Middle frontal gyrus (tissue), 1 donor: ENCODE measurements at regions not wholly inside any gene's neighbourhood (a gene's known extent, or its start where the extent isn't known, plus 50 kb on each side); places are given as distances from the start of the nearest gene placed in this dataset.
"Not testable (repeated sequence)": the region's sequence is repeated elsewhere in the genome, so short reads cannot be mapped to it uniquely, and the experiment has no call there.

Experiments
- DNase-seq: peaks from one replicate; pipeline ENCODE4 v3.0.0-alpha.2; 2015; ENCODE audit warnings: low spot score; ENCODE audit errors: extremely low spot score

DNA sequence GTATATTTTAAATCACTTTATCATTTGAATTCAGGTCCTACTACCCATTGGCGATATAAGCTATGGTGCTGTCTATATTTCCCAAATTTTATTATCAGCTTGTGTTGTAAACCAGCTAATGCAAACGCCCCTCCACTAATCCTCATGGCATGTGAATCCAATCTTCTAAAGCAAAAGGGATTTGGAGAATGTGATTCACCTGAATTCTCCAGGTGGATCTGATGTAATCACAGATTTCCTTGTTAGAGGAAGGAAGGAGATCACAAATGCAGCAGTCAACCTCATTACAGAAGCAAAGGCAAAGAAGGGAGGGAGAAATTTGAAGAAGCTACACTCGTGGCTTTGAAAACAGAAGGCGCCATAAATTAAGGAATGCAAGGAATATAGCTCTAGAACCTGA is 431.1 kb upstream of the CDH19 start:
- DNase-seq = no peak

DNA sequence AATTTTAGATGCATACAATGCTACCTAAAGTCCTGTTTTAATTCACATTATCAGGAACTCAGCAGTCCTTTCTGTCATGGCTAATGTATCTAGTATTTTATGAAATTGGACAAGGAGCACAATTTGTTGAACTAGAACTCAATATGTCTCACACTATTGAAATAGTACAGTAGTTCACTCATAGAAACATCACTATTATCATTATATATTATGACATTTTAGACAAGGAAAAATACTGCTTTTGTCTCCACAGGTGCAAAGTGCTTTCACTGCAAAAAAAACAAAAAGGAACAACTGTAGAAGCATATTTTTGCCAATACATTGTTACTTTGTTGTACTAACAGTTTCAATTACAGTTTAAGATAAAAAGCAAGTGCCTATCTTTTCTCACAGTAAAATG is 419.2 kb upstream of the CDH19 start:
- no peak for DNase-seq

DNA sequence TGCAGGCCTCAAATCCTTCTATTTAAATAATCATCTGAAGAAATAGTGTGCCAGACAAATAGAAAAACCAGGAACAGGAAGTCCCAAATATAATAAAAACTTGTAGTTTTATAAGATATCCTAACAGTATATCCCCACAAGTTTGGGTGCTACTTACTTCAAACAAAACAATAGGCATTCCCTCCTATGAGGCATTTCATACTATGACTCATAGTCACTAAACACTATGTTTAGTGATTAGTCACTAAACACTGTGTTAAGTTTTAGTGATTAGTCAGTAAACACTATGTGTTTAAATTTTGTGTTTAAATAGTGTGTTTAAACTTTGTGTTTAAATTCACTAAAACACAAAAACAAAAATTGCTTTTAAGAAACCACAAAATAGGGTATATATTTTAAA is 407.0 kb upstream of the CDH19 start:
- DNase-seq = no peak

DNA sequence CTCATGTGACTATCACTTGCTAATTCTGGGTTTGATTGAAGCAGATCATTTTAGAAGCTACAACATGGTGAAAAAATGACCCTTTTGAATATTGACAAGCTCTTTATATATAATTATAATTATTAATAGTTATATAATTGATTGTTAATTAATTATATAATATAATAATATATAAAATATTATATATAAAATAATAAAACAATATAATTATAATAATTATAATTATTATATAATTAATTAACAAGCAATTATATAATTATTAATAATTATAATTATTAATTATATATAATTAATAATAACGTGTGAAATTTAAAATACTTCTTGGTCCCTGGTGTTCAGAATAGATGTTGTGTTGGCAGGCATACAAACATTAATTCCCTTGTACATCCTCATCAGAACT is 404.1 kb upstream of the CDH19 start:
- DNase-seq = no peak

DNA sequence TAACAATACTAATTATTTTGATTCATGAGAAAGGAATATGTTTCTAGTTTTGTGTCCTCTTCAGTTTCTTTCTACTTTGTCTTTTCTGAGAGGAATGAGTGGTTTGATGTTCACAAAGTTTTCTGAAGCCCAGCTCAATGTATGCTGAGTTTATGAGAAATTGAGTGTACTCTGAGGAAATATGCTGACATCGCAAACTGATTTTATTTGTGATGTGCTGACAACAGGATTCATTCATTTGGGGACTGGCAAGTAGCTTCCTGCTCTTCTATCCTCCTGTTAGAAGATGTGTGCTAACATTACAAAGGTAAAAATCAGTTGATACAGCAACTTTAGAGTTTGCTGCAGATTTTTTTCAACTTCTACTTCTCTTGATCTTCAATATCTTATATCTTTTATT is 403.2 kb upstream of the CDH19 start:
- no peak for DNase-seq

DNA sequence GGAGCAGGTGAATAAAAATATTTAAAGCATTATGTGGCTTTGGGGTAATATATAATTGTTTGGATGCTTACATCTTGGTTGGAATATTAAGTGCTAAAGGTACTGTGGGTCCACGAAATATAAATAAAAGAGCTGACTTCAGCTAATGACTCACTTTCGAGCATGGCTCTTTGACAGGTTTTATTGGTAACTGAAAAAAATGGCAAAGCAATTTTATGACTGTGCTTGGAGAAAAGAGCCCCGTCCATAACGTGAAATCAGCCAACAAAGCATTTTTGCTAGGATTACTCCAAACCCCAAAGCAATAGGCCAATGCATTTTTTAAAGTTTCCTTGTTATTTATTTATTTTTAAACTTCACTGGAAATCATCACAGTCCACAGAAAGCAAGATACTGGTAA is 397.2 kb upstream of the CDH19 start:
- DNase-seq = no peak

DNA sequence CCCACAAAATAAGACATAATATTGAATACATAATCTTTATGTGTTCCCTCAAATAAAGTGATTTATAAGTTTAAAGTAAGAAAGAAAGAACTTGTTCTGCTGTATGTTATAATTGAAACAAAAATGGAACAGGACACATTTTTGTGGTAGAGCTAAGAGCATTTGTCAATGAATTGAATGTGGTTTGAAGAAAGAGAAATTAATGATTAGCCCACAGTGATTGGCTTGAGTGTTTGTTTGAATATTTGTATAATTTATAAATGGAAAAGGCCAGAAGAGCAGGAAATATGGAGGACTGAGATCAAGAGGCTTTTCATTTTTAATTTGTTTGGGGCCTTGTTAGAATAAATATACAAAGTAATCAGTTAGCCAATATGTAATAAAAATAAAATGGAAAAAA is 395.1 kb upstream of the CDH19 start:
- DNase-seq = no peak

DNA sequence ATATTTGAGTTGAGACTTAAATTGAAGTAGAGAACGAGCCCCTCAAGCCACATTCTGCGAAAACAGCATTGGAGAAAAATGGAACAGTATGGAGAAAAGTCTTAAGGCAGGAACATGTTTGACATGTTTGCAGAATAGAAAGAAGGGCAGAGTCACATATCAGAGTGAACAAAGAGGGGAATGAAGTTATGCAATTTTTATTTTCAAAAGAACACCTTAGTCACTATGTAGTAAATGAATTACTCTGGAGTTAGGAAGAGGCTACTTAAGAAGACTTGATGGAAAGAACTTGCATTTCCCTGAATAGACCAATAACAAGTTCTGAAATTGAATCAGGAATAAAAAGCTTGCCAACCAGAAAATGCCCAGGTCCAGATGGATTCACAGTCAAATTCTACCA is 391.4 kb upstream of the CDH19 start:
- no peak for DNase-seq

DNA sequence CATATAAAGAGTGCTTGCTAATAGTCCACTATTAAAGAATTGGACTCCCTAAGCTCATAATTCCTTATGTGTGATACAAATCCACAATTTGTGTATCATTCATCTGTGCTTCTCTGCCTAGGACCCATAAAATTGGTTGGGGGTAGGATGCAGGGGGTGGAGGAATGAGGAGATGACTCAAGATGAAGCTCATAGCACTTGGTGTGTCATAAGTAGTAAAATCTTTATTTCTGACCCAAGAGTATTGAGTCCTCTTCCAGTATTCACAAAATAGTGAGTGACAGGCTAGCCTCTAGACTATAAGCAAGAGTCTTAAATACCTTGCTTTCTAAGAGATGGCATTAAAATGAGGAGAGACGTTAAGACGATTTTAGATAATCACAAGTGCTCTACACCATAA is 390.9 kb upstream of the CDH19 start:
- no peak for DNase-seq

DNA sequence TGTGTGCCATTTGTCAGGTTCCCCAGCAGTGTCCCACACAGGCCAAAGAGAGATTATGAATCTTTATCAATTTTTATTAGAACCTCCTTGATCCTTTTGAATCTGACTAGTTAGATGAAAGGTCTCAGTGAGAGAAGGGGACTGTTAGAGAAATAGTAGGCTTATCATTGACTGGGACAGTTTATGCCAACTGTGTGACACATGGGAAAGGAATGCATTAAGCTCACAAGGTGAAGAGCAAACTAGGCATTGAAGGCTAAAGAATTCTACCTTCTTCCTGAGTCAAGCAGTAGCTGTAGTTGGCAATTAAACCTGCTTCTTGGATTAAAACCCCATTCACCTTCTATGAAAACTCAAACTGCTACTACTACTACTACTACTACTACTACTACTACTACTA is 389.6 kb upstream of the CDH19 start:
- no peak for DNase-seq

DNA sequence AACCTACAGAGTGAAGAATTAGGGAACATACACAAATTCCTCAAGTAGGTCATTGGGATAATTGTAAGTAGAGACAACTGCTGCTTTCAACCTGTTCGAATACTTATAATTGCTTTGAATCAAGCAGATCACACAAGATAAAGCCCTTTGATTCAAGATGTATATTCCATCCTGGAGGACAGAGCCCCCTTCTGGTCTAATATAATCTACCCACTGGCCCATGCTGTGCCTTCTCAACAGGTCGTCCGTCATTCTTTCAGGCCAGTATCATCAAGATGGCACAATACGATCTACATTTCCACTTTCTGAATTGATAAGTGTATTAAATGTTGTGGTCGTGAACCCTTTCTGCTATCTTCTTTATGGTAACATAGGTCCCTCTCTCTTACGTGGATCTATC is 387.0 kb upstream of the CDH19 start:
- DNase-seq = no peak

DNA sequence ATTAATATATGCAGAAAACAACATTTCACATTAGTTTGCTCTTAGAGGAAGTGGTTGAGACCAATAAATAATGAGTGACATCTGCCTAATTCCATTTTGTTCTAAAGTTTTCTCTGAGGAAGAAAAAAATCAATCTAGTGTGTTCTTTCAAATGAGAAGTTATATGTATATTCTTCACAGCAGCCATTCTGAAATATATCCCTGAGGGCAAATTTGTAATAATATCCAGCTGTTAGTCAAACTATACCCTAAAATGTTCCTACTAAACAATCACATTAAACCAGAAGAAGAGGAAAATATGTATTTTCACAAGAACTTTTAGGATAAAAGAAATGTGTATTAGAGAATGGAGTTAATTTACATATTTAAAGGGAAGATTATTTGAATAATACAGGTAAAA is 375.1 kb upstream of the CDH19 start:
- no peak for DNase-seq

DNA sequence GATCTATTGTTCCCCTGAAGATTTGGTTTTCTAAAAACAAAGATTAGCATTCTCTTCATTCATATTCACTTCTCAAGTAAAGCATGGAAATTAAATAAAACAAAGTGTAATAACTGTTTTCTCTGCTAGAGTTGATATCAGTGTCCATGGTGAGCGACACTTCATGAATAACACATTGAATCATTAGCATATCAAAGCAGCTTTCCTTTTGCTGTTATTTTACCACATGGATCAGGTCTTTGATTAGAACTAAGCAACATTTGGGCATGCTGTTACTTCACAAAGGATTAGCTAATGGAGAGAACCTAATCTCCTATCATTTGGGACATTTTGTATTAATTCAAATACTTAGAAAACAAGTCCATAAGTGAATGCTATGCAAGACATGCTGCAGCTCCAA is 368.8 kb upstream of the CDH19 start:
- no peak for DNase-seq

DNA sequence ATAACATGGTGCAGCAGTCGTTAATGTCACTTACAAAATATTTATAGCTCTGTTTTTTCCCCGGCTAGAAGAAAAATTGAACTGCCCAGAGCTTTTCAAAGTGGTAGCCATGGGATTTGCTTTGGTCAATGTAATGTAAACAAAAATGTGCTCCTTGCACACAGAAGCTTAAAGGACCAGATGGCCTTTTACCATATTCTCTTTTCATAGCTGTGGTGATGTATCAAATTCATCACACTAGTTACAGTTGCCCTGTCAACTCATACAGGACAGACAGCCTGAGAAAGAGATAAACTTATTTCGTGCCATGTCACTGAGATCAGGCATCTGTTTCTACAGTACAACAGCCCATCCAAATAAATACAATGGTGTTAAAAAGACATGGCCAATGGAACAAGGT is 368.1 kb upstream of the CDH19 start:
- no peak for DNase-seq

DNA sequence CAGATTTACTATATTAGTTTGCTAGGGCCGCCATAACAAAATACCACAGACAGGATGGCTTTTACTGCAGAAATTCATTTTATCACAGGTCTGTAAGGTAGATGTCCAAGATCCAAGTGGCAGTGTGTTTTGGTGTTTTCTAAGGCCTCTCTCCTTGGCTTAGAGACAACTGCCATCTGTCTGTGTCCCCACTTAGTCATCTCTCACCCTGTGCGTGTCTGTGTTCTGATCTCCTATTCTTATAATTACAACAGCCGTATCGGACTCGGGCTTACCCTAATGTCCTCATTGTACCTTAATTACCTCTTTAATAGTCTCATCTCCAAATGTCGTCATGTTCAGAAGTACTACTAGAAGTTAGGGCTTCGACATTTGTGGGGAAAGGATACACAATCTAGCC is 362.3 kb upstream of the CDH19 start:
- DNase-seq = no peak

DNA sequence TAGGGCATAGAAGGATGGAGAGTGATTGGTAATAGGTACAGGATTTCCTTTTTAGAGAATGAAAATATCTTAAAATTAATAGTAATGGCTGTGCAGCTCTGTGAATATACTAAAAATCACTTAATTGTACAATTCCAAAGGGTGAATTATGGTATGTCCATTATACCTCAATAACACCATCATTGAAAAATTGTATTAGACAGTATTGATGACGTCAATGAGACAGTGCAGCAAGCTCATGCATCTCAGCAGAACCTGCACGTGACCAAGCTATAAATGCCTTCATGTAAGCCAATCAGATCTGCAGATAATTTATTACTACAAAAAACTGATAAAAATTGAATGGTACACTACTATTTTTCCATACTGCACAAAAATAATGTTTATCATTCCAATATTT is 354.4 kb upstream of the CDH19 start:
- DNase-seq = no peak

DNA sequence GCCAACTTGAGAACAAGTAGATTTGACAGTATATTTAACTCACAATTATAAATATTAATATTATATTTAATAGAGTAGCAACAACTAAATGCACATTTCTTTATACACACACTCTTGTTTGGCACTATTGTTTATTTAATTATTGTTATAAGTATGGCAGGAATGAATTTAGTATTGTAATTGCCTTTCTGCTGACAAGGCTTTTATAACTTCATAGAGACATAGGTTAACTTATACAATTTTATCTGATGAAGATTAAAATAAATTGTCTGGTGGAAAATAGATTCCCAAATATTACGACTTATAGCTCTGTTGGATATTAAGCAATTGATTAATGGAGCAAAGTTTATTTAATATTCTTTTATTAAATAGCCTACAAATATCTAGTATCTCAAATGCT is 347.9 kb upstream of the CDH19 start:
- DNase-seq = no peak

DNA sequence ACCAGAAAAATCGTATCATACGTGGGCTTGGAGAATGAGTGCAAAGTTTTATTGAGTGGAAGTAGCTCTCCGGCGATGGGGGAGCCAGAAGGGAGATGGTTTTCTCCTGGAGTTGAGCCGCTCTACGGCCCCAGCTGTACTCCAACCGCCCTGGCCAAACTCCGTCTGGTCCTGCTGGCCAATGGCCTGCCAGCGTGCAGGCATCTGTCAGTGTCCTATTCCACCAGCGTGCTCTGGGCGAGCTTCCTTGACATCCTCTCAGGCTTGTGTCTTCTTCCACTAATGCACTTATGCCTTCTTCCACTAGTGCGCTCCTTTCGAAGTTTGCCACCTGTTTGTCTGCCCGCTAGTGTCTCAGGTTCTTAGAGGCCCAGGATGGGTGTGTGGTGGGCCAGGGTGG is 345.5 kb upstream of the CDH19 start:
- DNase-seq = no peak

DNA sequence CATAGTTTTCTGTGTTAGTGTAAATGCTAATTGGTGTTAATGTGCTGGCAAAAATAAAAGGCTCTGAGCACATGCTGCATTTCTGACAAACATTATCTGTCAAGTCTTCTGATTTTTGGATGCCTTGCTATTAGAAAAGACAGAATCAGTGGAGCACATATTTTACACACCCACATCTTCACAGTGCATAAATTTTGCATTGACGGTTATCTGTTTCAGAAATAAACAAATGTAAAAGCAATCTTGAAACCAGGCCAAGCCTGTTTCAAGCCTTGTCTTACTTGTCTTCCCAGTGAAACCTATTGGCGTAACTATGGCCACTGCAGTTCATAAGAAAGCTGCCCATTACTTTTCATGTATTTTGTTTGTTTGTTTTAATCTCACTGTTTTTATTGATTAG is 333.7 kb upstream of the CDH19 start:
- DNase-seq = no peak

DNA sequence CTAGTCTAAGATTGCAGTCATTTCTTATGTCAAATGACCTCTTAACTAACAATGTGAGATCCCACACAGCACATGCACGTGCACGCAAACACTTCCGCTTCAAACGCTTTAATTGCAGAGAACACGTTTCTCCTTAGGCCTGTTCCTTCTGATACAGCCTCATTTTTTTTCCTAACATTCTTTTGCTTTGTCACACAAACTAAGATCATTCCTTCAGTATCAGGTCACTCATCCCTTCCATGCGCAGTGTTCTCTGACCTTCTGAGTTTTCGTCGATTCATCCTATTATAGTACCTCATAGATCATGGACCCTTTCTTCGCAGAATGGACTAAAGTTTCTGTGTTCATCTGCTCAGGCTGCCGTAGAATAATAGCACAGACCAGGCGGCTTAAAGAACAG is 327.1 kb upstream of the CDH19 start:
- no peak for DNase-seq

DNA sequence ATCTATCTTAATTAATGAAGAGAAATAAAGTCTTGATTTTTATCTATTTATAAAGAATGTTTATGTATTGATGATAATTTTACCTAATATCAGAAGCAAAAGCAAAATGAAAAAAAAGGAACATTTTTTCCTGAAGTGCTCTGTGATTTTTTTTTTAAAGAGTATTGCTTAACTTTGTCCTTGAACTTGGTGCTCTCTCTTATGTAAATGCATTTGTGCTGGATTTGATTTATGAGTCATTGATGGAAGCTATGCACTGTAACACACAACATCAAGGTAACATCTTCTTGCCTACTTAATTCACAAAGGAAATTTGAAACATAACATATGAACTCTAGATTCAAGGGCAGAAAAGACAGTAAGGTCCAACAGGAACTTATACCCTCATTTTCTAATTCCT is 312.9 kb upstream of the CDH19 start:
- no peak for DNase-seq

DNA sequence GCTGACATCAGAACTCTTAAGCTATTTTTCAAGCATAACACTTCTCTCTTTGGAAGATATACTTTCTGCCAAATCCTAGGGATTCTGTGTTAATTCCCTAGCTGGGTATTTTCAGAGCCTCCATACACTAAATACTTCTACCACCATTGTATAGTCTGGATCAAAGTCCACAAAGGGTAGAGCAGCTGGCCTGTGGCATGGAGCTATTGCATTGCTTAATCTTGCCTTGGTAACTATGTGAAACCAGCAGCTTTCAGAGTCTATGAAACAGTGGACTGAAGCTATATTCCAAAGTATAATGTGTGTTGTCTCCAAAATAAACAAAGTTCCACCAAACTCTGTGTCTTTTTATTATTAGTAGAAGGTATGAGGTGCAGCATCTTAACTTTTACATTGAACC is 296.9 kb upstream of the CDH19 start:
- no peak for DNase-seq

DNA sequence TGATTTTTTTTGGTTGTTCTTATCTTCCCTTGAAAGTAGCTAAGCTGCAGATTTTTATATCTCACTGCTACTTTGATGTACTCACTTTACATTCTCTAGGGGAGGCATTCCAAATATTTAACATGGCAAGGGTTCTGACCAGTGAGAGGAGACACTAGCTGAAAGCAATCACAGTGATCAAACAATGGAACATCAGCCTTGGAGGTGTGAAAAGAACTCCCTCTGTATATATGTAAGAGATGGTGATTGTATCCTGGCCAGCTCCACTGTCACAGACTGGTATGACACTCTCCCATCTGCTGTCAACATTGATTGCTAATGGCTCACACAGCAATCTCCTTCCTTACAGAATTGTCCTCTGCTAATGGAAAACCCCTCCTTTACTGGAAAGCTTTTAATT is 291.7 kb upstream of the CDH19 start:
- no peak for DNase-seq

DNA sequence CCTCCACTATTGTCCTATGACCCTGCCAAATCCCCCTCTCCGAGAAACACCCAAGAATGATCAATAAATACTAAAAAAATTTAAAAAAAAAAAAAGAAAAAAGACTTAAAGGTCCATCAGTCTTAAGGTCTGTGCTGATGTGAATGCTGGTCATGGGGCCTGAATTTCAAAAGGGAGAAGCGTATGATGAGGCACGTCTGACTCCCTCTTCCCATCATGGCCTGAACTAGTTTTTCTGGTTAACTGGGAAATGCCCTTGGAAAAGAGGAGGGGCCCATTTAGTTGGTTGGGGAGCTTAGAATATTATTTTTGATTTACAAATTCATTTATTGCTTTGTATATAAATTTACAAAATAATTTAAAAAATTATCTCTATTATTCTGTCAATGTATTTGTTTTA is 291.0 kb upstream of the CDH19 start:
- DNase-seq = no peak

DNA sequence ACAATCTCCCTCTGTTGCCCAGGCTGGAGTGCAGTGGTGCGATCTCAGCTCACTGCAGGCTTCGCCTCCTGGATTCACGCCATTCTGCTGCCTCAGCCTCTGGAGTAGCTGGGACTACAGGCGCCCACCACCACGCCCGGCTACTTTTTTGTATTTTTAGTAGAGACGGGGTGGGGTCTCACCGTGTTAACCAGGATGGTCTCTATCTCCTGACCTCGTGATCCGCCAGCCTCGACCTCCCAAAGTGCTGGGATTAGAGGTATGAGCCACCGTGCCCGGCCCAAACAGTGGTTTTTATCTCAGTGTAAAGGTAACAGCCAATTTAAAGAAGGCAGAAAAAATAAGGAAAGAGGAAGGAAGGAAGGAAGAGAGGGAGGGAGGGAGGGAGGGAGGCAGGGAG is 288.5 kb upstream of the CDH19 start:
- not testable (repeated sequence) for DNase-seq
